ENCODE measurements at regions not wholly inside any gene's neighbourhood (a gene's known extent, or its start where the extent isn't known, plus 50 kb on each side); places are given as distances from the start of the nearest gene placed in this dataset.

GRCh38 chr6:6058054-6058444 is 51.3 kb upstream of the NRN1 start:
- 55% methylated on average over 25 of the region's 25 CpGs for WGBS (ENCODE audit: insufficient coverage, insufficient replicate concordance, low lambda C conversion rate, missing lambda C conversion rate)
- RAD21 ChIA-PET (ENCODE audit: unreplicated experiment): interaction anchor here (0.7 to 3.9 kb wide), 11 partner anchors 74 to 587 kb away, joined by 3 to 54 read pairs (median 3); no protein-coding TSS in a partner anchor

More at GRCh38 chr6:6058054-6058444, 51.3 kb upstream of the NRN1 start:
- Histone ChIP-seq H3K36me3 (ENCODE audit: control insufficient read depth in 2 of 2, insufficient read depth in 2 of 2, low read length in 1 of 2) (no peaks in the 10 kb centered on the region), H4K20me1 (ENCODE audit: control insufficient read depth, insufficient read depth) (no peaks in the 10 kb centered on the region), H3K27me3 (replicated peaks in 1 of 2; ENCODE audit: control insufficient read depth in 2 of 2, insufficient read depth in 2 of 2, low read length in 1 of 2) (no peaks in the 10 kb centered on the region; a peak in 2 of 4 replicates), H3K79me2 (ENCODE audit: control insufficient read depth, insufficient read depth, low read length) (no peaks in the 10 kb centered on the region), H3K9ac (ENCODE audit: control insufficient read depth, insufficient read depth, low read length) (no peak overlapping the region), H3K4me1 (ENCODE audit: control insufficient read depth, insufficient read depth, low read length) (no peaks in the 10 kb centered on the region), H3K4me2 (ENCODE audit: control insufficient read depth, insufficient read depth) (no peak overlapping the region), H3K27ac (ENCODE audit: control insufficient read depth, insufficient read depth) (no peak overlapping the region), H2AFZ (ENCODE audit: control insufficient read depth, low read depth, low read length) (no peak overlapping the region), H3K9me3 (replicated peaks; ENCODE audit: control insufficient read depth, insufficient read depth, low read length) (no peaks in the 10 kb centered on the region), H3K4me3 (no peak overlapping the region)
- BruUV-seq (replicated peaks): no TSS peak
- ATAC-seq (no peak), FAIRE-seq (no peak), DNase-seq (ENCODE audit: low read depth, low spot score) (no peak)
- CTCF ChIA-PET: interaction anchor here (0.8 to 5.5 kb wide), 22 partner anchors 9 to 587 kb away, joined by 3 to 96 read pairs (median 5); no protein-coding TSS in a partner anchor
- intact Hi-C loops (cut with micrococcal nuclease; ENCODE audit: unreplicated experiment): loop anchor here (5.0 kb wide), 3 partner anchors 74 to 274 kb away; no protein-coding TSS in a partner anchor
- in situ Hi-C loops (cut with MboI): loop anchor here (5.0 kb wide), 1 partner anchor 489 kb away; no protein-coding TSS in a partner anchor
- POLR2A ChIA-PET: interaction anchor here (1.3 kb wide), 1 partner anchor 489 kb away, joined by 3 read pairs; no protein-coding TSS in a partner anchor
- SMC1A ChIA-PET (ENCODE audit: uncharacterized antibody, unreplicated experiment): interaction anchor here (0.9 to 5.5 kb wide), 12 partner anchors 72 to 526 kb away, joined by 3 to 56 read pairs (median 4); no protein-coding TSS in a partner anchor
- TF ChIP-seq SMARCA5 (IDR thresholded peaks at IDR 0.05) (no peak), TCF7 (IDR thresholded peaks at IDR 0.05; ENCODE audit: borderline replicate concordance) (no peak), RBBP5 (conservative IDR thresholded peaks at IDR 0.05) (no peak), NFIC (IDR thresholded peaks at IDR 0.05; ENCODE audit: low read depth, low read length) (no peak), POLR2AphosphoS5 (IDR thresholded peaks at IDR 0.05; ENCODE audit: low read length) (no peak), IRF4 (IDR thresholded peaks at IDR 0.05; ENCODE audit: low read depth, low read length) (no peak), E2F4 (IDR thresholded peaks at IDR 0.05; ENCODE audit: low read depth, low read length) (no peak), ZNF24 (IDR thresholded peaks at IDR 0.05) (no peak)

Measured in GM12878 (cell line).